HK-2 (cell line): ENCODE measurements at regions not wholly inside any gene's neighbourhood (a gene's known extent, or its start where the extent isn't known, plus 50 kb on each side); places are given as distances from the start of the nearest gene placed in this dataset.

Experiments
- DNase-seq: peaks from one replicate; pipeline ENCODE4 v3.0.0-alpha.2; 2018; ENCODE audit not compliant: unreplicated experiment

- DNase-seq = no peak
These were observed 119.5 kb downstream of the MTX3 start for GRCh38 chr5:79871364-79872120.

- no peak for DNase-seq
These were observed 122.8 kb downstream of the MTX3 start for GRCh38 chr5:79868163-79868670.

DNA sequence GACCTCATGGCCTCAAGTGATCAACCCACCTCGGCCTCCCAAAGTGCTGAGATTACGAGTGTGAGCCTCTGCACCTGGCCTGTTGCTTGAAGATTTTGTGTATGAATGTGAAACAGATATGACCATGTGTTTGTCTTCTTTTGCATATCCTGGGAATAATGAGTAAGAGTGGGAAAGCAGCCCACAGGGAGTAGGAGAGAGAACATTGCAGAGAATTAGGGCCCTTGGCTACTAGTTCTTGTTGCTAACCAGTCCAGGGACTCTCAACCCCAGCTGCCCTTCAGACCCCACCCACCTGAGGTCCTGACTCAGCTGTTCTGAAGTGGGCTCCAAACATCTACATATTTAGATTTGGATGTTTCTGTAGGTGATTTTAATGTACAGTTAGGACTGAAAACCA lies 125.5 kb downstream of the MTX3 start:
- DNase-seq = no peak

DNA sequence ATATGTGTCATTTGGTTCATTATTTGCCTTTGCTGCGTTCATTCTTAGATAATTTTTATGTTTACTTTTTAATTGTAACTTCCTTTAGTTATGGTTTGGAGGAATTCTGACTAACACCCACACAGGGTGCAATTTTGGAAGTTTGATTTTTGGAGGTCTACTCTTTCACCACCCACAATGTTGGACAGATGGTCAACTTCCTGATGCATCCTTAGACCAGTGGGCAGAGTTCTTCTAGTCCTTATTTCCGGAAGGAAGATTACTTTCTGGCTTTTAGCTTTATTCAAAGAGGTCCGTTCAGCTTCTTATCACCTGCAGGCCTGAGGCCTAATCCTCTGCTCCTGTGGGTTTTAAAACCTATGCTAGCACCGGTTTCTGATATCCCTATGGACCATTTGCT lies 126.7 kb downstream of the MTX3 start:
- no peak for DNase-seq

- DNase-seq = no peak
These were observed 131.5 kb downstream of the MTX3 start for GRCh38 chr5:79859588-79859987.

GRCh38 chr5:79858410-79858723 lies 132.7 kb downstream of the MTX3 start:
- DNase-seq = no peak

DNA sequence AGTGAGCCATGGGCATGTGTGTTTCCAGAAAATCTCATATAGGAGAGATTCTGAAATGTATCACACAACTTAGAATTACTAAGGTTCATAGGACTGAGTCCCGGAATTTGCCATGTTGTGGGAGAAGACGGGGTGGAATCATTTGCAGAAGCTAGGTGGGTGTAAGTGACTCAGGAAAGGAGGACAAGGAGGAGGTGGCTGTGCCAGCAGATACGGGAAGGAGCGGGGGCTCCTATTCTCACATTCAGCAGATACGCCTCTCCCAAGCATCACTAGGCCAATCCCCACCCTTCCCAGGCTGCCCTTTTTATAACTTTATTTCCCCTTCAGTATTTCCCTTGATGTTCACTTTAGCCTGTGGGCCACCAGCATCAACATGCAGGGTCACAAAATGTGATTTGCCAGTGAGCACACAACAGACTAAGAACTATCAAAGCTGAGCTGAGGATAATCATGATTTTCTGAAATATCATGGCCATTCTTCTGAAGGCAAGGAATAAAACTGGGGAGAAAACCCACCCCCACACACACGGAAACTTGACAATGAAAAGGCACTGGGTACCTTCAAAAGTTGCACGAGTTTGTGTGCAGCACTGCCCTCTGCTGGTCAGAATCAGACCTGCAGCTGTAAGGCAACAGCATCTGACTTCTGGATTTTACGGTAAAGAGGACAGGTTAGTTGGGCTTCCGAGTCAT lies 133.2 kb downstream of the MTX3 start:
- peak; percentile 59 for DNase-seq

GRCh38 chr5:79856456-79857055 lies 134.5 kb downstream of the MTX3 start:
- no peak for DNase-seq

DNA sequence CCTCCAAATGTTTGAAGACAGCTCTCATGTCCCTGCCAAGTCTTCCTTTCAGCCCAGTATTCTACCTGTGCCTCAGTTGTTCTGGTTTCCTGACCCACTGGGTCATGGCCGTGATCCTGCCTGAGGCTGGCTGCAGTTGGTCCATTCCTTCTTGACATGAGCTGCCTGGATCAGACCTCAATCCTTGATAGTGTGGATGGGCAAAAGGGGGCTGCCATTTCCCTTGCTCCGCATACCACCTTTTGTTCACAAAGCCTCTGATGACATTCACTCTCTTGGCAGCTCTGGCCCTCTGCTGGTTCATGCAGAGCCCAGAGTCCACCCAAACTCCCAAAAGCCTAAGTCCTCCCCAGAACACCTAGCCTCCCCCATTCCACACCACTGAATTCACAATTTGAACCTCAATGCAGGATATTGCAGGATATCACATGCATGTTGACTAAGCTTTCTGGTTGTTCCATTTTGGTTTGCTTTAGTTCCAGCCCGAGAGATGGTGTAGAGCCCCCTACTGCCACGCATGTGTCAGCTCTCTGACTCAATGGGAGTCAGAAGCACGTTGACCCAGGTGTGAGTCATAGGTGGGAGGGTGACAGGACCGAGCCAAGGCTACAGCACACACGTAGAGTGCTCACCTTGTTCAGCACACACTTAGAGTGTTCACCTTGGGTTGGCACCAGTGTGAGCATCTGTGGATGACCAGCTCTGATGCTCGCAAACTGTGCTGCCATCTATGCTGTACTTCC lies 137.2 kb downstream of the MTX3 start:
- DNase-seq = peak; percentile 18

DNA sequence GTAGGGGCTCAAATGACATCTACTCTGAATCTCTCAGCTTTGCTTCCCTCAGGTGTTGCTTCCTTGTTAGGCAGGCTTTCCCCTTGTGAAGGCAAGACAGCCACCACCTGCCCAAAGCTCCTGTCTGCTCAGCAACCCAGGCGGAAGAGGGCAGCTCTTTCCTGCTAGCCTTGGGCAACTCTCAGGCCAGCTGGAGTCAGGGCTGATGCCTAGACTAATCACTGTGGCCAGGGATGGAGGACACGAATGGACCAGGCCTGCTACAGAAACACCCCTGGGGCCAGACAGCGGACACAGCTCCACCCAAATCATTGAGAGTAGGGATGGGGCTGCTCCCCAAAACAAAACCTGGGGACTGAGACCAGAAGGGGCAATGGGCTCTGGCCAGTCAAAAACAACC lies 138.0 kb downstream of the MTX3 start:
- no peak for DNase-seq

DNA sequence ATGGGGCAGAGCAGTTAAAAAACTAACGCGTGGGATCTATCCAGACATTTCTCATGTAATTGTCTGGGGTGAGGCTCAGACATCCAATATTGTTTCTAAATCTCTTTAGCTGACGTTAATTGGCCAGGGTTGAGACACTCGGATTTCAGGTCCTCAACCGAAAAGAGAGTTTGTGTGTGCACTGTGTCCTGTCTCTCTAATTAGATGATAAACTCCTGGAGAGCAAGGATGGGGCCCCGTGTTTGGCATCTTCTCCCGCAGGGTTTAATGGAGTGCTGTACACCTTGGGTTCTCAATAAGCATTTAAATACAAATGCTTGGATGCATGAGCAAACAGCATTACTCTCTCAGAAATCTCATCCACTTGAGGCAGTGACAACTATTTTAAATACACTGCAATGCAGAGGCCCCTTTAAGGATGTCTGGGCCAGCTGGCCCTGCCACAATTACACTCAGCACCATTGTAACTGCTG lies 139.6 kb downstream of the MTX3 start:
- no peak for DNase-seq

- no peak for DNase-seq
These were observed 140.1 kb downstream of the MTX3 start for GRCh38 chr5:79850941-79851340.

- no peak for DNase-seq
These were observed 140.7 kb downstream of the MTX3 start for GRCh38 chr5:79850316-79850822.

- DNase-seq = no peak
These were observed 141.4 kb downstream of the MTX3 start for GRCh38 chr5:79849486-79850315.
